SK-N-SH treated with all-trans-retinoic acid at 6 μM for 48 hours (cell line): ENCODE measurements at regions not wholly inside any gene's neighbourhood (a gene's known extent, or its start where the extent isn't known, plus 50 kb on each side); places are given as distances from the start of the nearest gene placed in this dataset.

Experiments
- BACH2 ChIP-seq: fragments of 250-450 bp; sonication (Bioruptor Pico); IDR thresholded peaks from 2 replicates; pipeline ENCODE4 v1.9.0; 2021; ENCODE audit warnings: mild to moderate bottlenecking, borderline replicate concordance
- CSRNP3 ChIP-seq: fragments of 250-450 bp; sonication (Bioruptor Pico); IDR thresholded peaks from 2 replicates; pipeline ENCODE4 v1.5.1; 2021; ENCODE audit warnings: mild to moderate bottlenecking, moderate library complexity
- ESRRG ChIP-seq: fragments of 250-450 bp; sonication (Bioruptor Pico); IDR thresholded peaks from 2 replicates; pipeline ENCODE4 v1.6.1; 2021; ENCODE audit warnings: mild to moderate bottlenecking
- OSR1 ChIP-seq: fragments of 250-450 bp; sonication (Bioruptor Pico); IDR thresholded peaks from 2 replicates; pipeline ENCODE4 v1.8.0; 2022; ENCODE audit warnings: moderate library complexity, mild to moderate bottlenecking, inconsistent platforms
- PATZ1 ChIP-seq: fragments of 250-450 bp; sonication (Bioruptor Pico); IDR thresholded peaks from 2 replicates; pipeline ENCODE4 v1.8.0; 2020; ENCODE audit warnings: mild to moderate bottlenecking, moderate library complexity, borderline replicate concordance
- PPARA ChIP-seq: fragments of 250-450 bp; sonication (Bioruptor Pico); IDR thresholded peaks from 2 replicates; pipeline ENCODE4 v1.5.0; 2020; ENCODE audit warnings: mild to moderate bottlenecking, borderline replicate concordance
- RARB ChIP-seq: fragments of 250-450 bp; sonication (Bioruptor Pico); IDR thresholded peaks from 2 replicates; pipeline ENCODE4 v1.8.0; 2021; ENCODE audit warnings: mild to moderate bottlenecking, moderate library complexity
- TOX ChIP-seq: fragments of 250-450 bp; sonication (Bioruptor Pico); IDR thresholded peaks from 2 replicates; pipeline ENCODE4 v1.8.0; 2021; ENCODE audit warnings: mild to moderate bottlenecking, moderate library complexity, borderline replicate concordance
- TSHZ2 ChIP-seq: fragments of 250-450 bp; sonication (Bioruptor Pico); IDR thresholded peaks from 2 replicates; pipeline ENCODE4 v1.5.0; 2020; ENCODE audit warnings: mild to moderate bottlenecking, moderate library complexity
- ZC3H10 ChIP-seq: fragments of 250-450 bp; sonication (Bioruptor Pico); IDR thresholded peaks from 2 replicates; pipeline ENCODE4 v1.5.1; 2021; ENCODE audit warnings: mild to moderate bottlenecking, moderate library complexity
- TF ChIP-seq, protein P1 (sequence below): fragments of 250-450 bp; sonication (Bioruptor Pico); IDR thresholded peaks from 2 replicates; pipeline ENCODE4 v1.5.1; 2020; ENCODE audit warnings: low read depth, mild to moderate bottlenecking, moderate library complexity

- TF ChIP-seq OSR1 (CRISPR knock-in tag) (no peak), TOX (no peak), RARB (CRISPR knock-in tag) (no peak), BACH2 (CRISPR knock-in tag) (no peak), PATZ1 (no peak), TSHZ2 (CRISPR knock-in tag) (no peak), PPARA (CRISPR knock-in tag) (no peak), CSRNP3 (CRISPR knock-in tag) (no peak), ESRRG (CRISPR knock-in tag) (no peak), ZC3H10 (no peak)
- TF ChIP-seq, protein P1, sequence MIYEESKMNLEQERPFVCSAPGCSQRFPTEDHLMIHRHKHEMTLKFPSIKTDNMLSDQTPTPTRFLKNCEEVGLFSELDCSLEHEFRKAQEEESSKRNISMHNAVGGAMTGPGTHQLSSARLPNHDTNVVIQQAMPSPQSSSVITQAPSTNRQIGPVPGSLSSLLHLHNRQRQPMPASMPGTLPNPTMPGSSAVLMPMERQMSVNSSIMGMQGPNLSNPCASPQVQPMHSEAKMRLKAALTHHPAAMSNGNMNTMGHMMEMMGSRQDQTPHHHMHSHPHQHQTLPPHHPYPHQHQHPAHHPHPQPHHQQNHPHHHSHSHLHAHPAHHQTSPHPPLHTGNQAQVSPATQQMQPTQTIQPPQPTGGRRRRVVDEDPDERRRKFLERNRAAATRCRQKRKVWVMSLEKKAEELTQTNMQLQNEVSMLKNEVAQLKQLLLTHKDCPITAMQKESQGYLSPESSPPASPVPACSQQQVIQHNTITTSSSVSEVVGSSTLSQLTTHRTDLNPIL: no peak
Measured at GRCh38 chr3:188002626-188003138, 151.3 kb upstream of the LPP start.
